ENCODE measurements at regions not wholly inside any gene's neighbourhood (a gene's known extent, or its start where the extent isn't known, plus 50 kb on each side); places are given as distances from the start of the nearest gene placed in this dataset.

GRCh38 chr11:10942620-10943019, 84.8 kb upstream of the ZBED5 start:
- TF ChIP-seq EZH2 (IDR thresholded peaks at IDR 0.05; ENCODE audit: borderline replicate concordance), result no peak
- no peak for TF ChIP-seq CTCF (IDR thresholded peaks at IDR 0.05; ENCODE audit: poor library complexity)
- TF ChIP-seq EZH2phosphoT487 (IDR thresholded peaks at IDR 0.05; ENCODE audit: low read depth, severe bottlenecking, unreplicated experiment), result no peak
- no peak overlapping the region for H3K4me2 ChIP-seq
- H3K27ac ChIP-seq, result no peak overlapping the region
- no peak overlapping the region for H2AFZ ChIP-seq
- no peaks in the 10 kb centered on the region for H3K79me2 ChIP-seq
- no peaks in the 10 kb centered on the region for H4K20me1 ChIP-seq (ENCODE audit: insufficient read depth, poor library complexity, severe bottlenecking)
- WGBS (ENCODE audit: low lambda C conversion rate, missing lambda C conversion rate), result 80% methylated on average over 3 of the region's 3 CpGs
- no peak overlapping the region for H3K4me3 ChIP-seq
- no peaks in the 10 kb centered on the region for H3K27me3 ChIP-seq
- H3K9me2 ChIP-seq (replicated peaks; ENCODE audit: insufficient read depth), result no peaks in the 10 kb centered on the region
- H3K4me1 ChIP-seq (ENCODE audit: insufficient read depth), result no peaks in the 10 kb centered on the region
- no peaks in the 10 kb centered on the region for H3K36me3 ChIP-seq (replicated peaks; ENCODE audit: insufficient read depth, low read depth)
- no peaks in the 10 kb centered on the region for H3K9me3 ChIP-seq (ENCODE audit: low read depth)
- no peak for DNase-seq (ENCODE audit: low spot score)

- no peaks in the 10 kb centered on the region for H3K9me2 ChIP-seq (replicated peaks; ENCODE audit: insufficient read depth)
- H3K4me1 ChIP-seq (ENCODE audit: insufficient read depth), result no peaks in the 10 kb centered on the region
- H4K20me1 ChIP-seq (ENCODE audit: insufficient read depth, poor library complexity, severe bottlenecking), result no peaks in the 10 kb centered on the region
- H3K79me2 ChIP-seq, result no peaks in the 10 kb centered on the region
- no peaks in the 10 kb centered on the region for H3K36me3 ChIP-seq (replicated peaks; ENCODE audit: insufficient read depth, low read depth)
- no peak for DNase-seq (ENCODE audit: low spot score)
- no peak overlapping the region for H3K4me2 ChIP-seq
- TF ChIP-seq CTCF (IDR thresholded peaks at IDR 0.05; ENCODE audit: poor library complexity), result no peak
- no peak for TF ChIP-seq EZH2phosphoT487 (IDR thresholded peaks at IDR 0.05; ENCODE audit: low read depth, severe bottlenecking, unreplicated experiment)
- TF ChIP-seq EZH2 (IDR thresholded peaks at IDR 0.05; ENCODE audit: borderline replicate concordance), result no peak
- WGBS (ENCODE audit: low lambda C conversion rate, missing lambda C conversion rate), result 83% methylated on average over 1 of the region's 1 CpG
- H3K4me3 ChIP-seq, result no peak overlapping the region
- H3K27ac ChIP-seq, result no peak overlapping the region
- no peak overlapping the region for H2AFZ ChIP-seq
- H3K9me3 ChIP-seq (ENCODE audit: low read depth), result no peaks in the 10 kb centered on the region
- H3K27me3 ChIP-seq, result no peaks in the 10 kb centered on the region
These were observed 84.0 kb upstream of the ZBED5 start for GRCh38 chr11:10941871-10942270.

GRCh38 chr11:10941414-10941813, 83.6 kb upstream of the ZBED5 start:
- WGBS (ENCODE audit: low lambda C conversion rate, missing lambda C conversion rate), result 67% methylated on average over 1 of the region's 1 CpG
- Histone ChIP-seq H3K4me3 (no peak overlapping the region), H3K9me2 (replicated peaks; ENCODE audit: insufficient read depth) (no peaks in the 10 kb centered on the region), H3K36me3 (replicated peaks; ENCODE audit: insufficient read depth, low read depth) (no peaks in the 10 kb centered on the region), H2AFZ (no peak overlapping the region), H3K27ac (no peak overlapping the region), H3K9me3 (ENCODE audit: low read depth) (no peaks in the 10 kb centered on the region), H3K4me1 (ENCODE audit: insufficient read depth) (no peaks in the 10 kb centered on the region), H4K20me1 (ENCODE audit: insufficient read depth, poor library complexity, severe bottlenecking) (no peaks in the 10 kb centered on the region), H3K79me2 (no peaks in the 10 kb centered on the region), H3K4me2 (no peak overlapping the region), H3K27me3 (no peaks in the 10 kb centered on the region)
- TF ChIP-seq EZH2 (IDR thresholded peaks at IDR 0.05; ENCODE audit: borderline replicate concordance) (no peak), EZH2phosphoT487 (IDR thresholded peaks at IDR 0.05; ENCODE audit: low read depth, severe bottlenecking, unreplicated experiment) (no peak), CTCF (IDR thresholded peaks at IDR 0.05; ENCODE audit: poor library complexity) (no peak)
- DNase-seq (ENCODE audit: low spot score), result no peak

All from hepatocyte (in vitro differentiated cells).